HG02885 (cell line): ENCODE measurements at regions not wholly inside any gene's neighbourhood (a gene's known extent, or its start where the extent isn't known, plus 50 kb on each side); places are given as distances from the start of the nearest gene placed in this dataset.
A peak's percentile ranks its signal among the peaks of the same experiment; 100 is the strongest.

Source experiments
- ATAC-seq: cut with Tn5 transposase; IDR thresholded peaks from one replicate; pipeline ENCODE4 v1.9.1; 2021; ENCODE audit warnings: mild to moderate bottlenecking; ENCODE audit not compliant: unreplicated experiment, poor library complexity

DNA sequence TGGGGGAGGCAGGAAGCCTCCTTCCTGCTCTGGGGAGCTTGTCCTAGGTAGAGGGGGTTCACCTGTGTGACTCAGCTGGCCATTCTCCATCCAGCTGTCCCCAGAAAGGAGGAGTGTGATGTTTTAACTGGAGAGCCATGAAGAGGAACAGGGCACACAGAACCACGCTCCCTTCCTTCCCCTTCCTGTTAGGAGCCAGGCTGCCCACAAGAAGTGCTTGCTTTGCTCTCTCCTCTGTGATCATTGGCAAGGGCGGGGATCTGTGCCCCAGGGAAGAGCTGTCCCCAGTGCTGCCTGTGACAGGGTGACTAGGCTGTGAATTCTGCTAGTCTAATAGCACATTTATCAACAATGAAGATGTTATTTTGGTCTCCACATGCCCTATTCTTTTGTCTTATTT is 169.6 kb upstream of the GATB start:
- ATAC-seq = no peak

DNA sequence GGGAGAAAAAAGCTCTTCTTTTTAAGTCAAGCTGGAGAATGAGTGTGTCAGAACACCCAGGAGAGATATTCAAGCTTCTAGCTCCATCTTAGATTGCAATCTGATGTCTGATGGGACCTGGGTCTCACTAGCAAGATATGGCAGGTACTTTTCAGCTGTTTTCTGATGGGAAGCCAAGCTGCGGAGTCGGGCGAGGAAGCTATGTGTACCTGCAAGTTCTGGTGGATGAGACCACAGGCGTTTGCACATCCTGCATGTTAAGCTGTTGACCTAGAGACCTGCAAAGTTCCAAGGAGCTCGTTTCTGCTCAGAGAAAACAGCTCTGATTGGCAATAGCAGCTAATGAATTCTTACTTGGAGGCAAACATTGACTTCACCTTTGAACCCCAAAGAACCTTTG is 167.3 kb upstream of the GATB start:
- ATAC-seq = no peak

DNA sequence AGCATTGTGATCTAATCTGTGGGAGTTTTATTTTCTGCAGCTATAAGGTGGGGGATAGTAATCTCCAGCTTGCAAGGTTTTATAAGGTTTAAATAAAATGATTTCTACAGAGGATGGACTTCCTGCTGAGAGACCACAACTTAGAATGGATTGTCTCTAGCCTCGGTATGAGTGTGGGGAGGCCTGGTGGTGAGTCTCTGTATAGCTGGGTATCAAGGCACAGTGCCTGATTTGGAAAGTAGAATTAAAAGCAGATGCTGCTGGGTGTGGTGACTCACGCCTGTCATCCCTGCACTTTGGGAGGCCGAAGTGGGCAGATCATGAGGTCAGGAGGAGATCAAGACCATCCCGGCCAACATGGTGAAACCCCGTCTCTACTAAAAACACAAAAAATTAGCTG is 162.0 kb upstream of the GATB start:
- ATAC-seq = no peak

DNA sequence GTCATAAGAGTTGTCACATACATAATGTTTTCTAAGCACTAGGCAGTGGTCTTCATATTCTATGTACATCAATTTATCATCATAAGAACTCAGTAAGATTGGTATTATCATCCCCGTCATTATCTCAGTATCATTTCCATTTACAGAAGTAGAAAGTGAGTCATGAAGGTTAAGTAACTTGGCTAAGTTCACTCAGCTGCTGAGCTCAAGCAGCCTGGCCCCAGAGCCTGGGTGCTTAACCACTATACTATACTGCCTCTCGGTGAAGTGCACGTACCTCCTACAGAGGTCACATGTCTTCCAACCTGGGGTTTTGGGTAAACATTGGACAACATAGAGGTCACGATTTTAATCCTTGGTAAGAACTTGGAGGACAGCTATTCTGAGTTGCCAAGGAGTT is 161.5 kb upstream of the GATB start:
- ATAC-seq = no peak

DNA sequence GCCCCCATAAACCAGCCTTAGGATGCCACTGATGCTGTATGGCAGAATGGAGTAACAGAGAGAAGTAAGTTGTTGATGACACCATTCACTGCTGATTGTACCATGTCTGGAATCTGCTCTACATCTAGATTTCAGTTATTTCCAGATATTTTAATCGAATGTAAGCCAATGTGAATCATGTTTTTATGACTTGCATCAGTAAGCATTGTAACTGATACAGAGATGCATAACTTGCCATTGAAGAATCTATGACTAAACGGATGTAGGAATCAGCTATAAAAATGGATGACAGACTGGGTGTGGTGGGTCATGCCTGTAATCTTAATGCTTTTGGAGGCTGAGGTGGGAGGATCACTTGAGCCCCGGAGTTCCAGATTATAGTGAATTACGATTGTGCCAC is 161.0 kb upstream of the GATB start:
- no peak for ATAC-seq

DNA sequence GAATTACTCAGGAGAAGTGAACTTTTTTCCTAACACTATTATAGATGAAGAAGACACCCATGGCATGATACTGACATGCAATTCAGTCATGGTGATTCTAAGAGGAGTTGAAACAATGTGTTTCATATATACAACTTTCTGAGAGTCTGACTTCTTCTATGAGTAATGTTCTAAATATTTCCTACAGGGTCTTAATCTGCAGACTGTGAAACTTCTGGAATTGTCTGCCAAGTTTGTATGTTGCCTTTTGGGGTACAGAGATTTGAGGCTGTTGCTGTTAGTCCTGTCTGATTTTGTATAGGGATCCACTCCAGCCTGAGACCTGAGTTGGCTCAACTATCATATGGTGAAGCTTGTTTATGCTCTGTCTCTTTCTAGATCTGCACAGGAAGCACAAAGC is 160.6 kb upstream of the GATB start:
- no peak for ATAC-seq

DNA sequence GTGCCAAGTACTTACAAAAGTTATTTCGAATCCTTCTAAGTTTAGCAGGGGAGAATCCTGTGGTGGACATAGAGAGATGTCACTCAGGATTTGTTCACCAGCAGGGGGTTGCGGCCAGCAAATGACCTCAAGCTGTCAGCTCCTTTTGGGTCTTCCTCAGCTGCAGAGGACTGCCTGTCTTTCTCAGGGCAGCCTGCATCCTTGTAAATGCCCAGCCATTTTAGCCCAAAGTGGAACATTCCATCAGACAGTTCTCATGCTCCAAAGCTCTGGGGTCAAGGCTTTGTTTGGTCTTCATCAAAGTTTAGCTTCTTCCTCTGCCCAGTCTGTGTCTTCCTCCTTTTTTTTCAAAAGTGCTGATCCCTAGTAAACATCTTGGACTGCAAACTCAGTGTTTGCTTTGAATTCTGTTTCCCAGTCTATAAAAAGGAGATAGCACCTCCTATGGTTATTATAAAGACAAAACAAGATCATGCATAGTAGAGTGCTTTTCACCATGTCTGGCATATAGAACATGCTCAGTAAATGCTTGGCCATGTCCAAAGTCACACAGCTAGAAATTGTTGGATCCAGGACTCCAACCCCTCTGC is 156.4 kb upstream of the GATB start:
- ATAC-seq = no peak

DNA sequence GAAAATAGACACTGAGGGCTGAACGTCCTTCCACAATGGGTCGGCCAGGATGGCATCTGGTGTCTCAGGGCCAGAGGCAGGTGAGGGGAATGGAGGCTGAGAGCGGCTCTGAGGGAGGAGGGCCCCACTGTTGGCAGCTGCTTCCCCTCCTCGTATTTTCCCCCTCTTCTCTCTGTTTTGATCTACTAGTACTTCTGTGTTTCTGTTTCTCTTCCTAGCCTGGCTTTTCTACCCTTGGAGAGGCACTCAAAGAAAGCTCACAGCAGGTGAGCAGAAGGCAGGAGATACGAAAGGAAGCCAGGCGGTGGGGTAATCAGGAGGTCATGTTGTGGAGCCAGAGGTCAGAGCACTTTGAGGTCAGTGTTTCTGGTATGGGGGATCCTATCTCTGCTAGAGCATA is 151.8 kb upstream of the GATB start:
- ATAC-seq = no peak

DNA sequence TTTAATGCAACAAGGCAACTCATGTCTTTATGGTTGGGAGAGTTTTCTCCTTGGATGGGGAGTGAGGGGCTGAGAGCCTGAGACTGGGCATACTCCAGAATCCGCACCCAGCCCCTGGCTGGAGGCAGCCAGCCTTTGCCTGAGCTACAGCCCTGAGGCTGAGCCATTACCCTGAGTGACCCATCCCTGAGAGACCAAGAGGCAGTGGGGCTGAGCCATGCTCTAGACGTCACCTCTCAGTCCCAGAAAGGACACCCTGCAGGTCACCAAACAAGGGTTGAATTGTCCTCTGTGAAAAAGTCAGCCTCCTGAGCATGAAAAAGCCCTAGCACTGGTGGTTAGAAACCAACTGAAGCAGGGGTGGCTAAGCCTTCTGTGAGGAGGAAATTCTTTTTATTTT is 151.2 kb upstream of the GATB start:
- no peak for ATAC-seq

DNA sequence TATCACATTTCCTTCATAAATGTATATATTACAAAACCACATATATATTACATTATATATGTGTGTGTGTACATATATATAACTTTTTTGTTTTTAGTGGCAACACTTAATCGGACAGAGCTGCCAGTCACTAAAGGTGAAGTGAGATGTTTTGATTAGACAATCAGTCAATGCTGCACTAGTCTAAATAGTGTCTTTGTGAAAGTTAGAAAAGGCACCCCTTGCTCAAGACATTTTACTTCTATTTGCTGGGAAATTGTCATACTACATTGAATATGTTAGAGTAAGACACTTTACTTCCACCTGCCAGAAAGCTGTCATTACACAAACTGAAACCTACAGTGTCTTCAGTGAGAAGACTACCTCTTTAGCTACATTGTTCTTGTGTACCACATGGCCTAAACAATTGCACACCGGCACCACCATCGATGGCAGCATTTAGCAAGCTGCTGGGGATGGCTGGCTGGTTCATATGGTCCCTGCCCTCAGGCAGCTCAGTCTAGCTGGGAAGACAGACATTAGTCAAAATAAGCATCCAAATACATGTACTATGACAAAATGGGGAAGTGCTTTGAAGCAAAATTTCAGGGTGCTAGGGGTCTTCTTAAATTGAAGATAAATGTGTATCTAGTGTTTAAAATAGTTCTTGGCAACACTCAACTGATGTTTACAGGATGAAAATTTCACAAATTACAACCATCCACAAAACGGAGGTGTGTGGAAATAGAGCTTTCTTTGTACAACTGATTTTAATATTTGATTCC is 148.1 kb upstream of the GATB start:
- peak; percentile 41 for ATAC-seq

DNA sequence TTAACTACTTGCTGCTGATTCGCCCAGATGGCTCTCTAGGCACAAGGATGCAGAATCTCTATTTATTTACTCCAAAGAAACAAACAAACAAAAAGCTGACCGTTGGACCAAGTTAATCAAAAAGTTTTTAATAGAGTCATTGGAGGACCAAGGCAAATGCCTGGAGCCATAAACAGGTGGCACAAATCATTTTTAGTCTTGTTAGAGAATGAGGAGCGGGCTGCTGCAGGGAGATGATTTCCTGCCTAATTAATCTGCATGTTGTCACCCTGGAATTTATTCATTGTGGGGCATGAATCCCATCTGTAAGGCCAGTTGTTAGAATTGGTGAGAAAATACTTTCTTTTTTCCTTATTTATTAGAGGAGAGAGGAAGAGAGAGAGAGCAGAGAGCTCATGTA is 147.4 kb upstream of the GATB start:
- no peak for ATAC-seq

DNA sequence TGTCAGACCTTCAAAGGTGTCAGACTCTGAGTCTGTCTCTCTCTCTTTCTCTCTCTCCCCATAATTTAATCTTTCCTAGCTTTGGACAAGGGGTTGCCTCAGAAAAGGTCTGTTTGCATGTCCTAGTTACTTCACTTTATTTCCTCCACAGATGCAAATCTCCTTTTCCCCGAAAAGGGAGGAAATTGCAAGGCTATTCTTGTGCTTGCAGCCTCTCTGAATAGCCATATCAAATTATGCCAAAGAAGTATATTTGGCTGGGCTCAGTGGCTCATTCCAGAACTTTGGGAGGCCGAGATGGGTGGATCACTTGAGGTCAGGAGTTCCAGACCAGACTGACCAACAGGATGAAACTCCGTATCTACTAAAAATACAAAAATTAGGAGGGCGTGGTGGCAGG is 145.6 kb upstream of the GATB start:
- ATAC-seq = no peak

DNA sequence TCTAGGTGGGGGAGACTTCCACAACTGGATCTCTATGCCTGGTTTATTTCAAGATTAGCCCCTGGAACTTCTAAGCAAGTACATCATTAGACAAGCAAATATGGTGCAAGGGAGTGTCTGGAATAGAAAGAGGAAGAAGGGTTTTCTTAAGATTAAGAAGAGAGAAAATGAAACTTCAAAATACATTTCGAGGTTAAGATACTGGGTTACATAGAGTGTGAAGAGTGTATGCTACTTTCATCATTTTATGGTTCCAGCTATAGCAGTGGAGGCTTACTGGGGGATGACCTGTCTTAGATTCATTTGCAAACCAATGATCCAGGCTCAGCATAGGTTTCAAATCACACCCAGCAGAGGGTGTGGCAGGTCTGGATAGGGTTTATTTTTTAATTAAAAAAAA is 144.4 kb upstream of the GATB start:
- ATAC-seq = peak; percentile 94

DNA sequence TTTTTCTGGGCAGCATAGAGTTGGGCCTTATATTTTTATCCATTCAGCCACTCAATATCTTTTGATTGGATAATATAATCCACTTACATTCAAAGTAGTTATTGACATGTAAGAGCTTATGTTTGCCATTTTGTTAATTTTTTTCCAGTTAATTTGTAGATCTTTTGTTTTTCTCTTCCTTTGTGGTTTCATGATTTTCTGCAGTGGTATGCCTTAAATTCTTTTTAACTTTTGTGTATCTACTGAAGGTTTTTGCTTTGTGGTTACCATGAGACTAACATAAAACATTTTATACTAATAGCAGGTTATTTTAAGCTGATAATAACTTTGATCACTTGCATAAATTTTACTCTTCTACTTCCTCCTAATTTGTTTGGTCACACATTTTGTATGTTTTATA is 140.8 kb upstream of the GATB start:
- no peak for ATAC-seq

DNA sequence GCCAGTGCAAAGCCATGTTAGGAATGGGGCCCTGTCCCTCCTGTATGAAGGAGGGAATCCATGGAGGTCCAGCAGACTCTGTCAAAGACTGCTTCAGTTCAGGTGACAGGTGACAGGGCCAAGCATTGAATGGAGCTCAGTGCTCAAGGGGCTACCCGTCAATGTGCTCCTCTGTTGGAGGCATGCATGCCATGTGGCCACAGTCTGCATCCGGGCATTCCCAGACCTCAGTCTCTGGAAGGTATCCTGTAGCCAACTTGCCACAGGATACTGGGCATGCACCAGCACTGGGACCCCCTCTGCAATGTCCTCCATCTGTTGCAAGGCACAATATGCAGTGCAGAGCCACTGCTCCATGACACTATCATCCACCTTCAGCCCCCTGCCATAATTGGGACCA is 136.1 kb upstream of the GATB start:
- no peak for ATAC-seq

DNA sequence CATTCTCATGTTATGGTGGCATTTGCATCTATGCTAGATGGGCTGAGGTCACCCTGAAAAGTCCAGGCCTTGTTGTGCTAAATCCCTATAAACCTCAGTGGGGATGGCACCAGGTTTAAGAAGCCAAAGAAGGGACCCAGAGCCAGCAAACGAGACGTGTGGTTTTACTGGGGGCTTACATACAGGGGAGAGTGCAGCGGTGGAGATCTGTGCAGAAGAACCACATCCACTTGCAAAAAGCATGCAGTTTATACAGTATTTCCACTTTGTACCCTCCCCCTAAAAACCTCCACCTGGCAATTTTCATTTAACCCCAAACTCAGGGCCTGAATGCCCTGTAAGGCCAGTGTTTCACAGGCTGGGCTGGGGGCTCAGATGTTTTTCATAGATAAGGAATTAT is 134.9 kb upstream of the GATB start:
- ATAC-seq = no peak

DNA sequence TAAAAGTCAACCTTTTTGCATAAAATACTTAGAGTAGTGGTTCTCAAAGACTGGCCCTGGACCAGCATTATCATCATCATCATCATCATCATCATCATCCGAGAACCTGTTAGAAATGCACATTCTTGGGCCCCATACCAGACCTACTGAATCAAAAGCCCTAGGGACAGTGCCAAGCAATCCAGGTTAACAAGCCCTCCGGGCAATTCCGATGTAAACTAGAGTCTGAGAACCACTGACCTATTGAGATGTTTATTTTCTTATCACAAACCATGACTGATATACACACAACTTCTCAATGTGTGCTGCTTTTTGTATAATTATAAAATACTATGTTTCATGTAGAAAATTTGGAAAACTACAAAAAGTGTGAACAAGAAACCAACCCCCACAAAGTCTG is 133.4 kb upstream of the GATB start:
- no peak for ATAC-seq

DNA sequence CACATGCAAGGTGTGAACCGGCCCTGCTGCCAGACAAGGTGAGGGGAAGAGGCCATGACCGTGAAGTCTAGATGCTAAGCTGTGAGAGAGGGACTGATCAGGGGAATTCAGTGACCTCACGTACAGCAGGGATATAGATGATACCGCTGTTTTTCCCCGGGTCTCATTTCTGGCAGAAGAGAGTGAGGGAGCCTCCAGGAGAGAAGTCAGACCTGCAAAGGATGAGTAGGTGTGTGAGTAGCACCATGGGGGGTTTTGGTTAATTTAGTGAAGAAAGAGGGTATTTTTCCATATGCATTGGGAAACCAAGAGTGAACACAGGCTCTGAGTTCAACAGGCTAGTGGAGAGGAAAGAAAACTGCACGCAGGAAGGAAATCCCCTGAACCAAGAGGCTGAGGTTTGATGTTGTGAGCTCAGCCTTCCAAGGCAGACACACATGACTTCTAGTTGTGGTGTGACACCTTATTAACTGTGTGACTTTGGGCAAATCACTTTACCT is 127.6 kb upstream of the GATB start:
- ATAC-seq = peak; percentile 52

DNA sequence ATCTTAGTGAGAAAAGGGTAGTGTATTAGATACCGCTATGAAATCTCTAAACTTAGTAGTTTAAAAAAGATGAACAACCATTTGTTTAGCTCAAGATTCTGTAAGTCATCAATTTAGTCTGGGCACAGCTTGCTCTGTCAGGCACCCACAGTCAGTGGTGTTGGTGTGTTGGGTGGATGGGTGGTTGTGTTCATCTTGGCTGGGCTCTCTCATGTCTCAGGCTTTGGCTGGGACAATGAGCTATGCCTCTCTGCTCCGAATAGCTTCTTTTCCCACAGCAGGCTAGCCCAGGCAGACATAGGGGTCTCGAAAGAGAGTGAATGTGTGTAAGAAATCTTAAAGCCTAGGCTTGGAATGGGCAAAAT is 127.0 kb upstream of the GATB start:
- peak; percentile 29 for ATAC-seq

DNA sequence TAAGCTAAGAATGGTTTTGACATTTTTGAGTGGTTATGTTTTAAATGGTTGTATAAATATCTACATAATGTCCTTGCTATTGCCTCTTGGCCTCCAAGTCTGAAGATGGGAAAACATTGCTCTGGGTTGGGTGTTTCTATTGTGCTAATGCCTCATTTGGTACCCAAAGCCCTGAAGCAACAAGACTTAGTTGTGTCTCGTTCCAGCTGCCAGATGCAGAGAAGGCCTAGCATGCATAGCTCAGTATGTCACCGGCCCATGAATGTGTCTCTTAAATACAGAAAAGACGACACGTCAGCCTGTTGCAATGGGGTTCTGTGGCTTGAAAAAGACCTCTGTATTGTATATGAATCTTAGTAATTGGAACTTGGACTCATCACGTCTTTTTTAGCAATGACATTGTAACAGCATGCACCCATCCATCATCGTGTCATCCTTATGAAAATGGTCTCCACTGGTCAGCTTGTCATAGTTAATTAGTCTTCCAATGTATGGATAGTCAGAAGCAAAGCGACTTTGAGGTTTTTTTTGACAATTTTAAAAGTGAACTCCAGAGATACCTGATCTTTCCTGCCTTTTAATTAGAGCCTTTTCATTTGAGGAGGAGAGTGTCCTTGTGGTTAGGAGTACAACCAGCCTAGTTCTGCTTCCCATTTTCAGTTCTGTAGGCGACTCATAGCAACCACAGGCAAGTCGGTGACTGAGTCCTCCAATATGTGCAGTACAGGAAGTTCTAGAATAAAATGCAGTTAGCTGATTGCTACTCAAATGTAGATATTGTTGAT is 126.4 kb upstream of the GATB start:
- ATAC-seq = peak; percentile 78

DNA sequence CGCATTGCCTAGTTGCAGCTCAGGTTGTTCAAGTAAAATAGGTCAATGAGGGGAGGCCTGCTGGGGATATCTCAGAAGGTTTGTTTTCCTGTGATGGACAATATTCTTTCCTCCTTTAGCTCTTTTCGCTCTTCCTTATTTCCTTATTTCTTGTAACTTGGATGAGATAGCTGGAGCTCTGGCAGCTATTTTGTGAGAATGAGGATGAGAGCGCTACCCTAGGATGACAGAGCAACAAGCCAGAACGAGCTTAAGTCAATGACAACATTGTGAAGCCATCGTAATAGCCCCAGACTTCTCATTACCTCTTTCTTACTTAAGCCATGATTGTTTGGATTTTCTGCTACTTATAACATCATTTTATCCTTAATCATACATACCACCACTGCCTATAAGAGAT is 124.3 kb upstream of the GATB start:
- no peak for ATAC-seq

DNA sequence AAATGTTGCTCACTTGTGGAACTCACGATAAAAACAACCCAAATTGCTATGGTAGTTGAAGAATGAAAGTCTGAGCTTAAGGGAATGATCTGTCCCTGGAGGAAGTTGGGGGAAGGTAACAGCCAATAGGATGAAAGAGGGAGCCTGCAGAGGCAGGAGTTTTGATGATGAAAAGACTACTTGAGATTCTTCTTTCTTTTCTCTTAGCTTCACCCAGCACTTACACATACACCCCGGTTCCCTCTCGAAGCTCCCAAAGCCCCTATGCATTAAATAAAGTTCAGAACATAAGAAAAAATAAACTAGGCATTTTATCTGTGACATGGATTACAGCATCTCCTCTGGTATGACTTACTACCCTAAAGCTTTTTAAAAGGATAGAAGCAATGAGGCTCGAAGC is 122.9 kb upstream of the GATB start:
- no peak for ATAC-seq
